ENCODE measurements at regions not wholly inside any gene's neighbourhood (a gene's known extent, or its start where the extent isn't known, plus 50 kb on each side); places are given as distances from the start of the nearest gene placed in this dataset.

DNA sequence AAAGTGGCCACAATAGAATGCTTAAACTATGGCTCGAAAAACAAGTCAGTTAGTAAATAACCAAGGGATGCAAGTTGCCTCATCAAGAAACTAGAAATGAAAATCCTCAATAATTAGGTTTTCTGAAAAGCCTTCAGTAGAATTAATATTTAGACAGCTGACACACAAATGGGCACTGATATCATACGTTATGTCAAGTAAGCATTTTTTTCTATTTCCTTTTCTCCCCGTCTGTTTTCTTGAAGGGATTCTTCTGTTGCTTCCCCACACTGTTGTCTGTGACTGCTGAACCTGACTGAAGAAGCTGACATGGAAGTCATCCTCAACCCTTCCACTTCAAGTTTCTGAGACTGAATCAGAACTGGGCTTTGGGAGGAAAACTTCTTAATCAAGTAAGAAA is 151.8 kb upstream of the CADM2 start:
- TF ChIP-seq, protein P1, sequence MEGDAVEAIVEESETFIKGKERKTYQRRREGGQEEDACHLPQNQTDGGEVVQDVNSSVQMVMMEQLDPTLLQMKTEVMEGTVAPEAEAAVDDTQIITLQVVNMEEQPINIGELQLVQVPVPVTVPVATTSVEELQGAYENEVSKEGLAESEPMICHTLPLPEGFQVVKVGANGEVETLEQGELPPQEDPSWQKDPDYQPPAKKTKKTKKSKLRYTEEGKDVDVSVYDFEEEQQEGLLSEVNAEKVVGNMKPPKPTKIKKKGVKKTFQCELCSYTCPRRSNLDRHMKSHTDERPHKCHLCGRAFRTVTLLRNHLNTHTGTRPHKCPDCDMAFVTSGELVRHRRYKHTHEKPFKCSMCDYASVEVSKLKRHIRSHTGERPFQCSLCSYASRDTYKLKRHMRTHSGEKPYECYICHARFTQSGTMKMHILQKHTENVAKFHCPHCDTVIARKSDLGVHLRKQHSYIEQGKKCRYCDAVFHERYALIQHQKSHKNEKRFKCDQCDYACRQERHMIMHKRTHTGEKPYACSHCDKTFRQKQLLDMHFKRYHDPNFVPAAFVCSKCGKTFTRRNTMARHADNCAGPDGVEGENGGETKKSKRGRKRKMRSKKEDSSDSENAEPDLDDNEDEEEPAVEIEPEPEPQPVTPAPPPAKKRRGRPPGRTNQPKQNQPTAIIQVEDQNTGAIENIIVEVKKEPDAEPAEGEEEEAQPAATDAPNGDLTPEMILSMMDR (IDR thresholded peaks at IDR 0.05), result no peak
- no peak for TF ChIP-seq EZH2phosphoT487 (IDR thresholded peaks at IDR 0.05)
- no peak for TF ChIP-seq EZH2 (IDR thresholded peaks at IDR 0.05)

All from neural progenitor cell (in vitro differentiated cells).